ENCODE measurements at regions not wholly inside any gene's neighbourhood (a gene's known extent, or its start where the extent isn't known, plus 50 kb on each side); places are given as distances from the start of the nearest gene placed in this dataset.

DNA sequence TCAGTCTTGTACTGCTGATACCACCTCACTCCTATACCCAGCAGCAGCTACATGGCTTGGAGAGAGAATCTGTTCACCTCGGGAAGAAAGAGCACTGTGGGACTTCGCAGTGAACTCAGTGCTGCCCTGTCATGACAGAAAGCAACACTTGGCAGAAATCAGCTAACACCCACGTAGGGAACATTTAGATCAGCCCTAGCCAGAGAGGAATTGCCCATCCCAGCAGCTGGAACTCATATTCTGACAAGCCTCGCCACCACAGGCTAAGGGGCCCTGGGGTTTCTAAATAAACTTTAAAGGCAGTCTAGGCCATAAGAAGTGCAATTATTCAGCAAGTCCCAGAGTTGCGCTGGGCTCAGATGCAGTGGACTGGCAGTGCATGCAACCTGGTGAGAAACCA is 1266.8 kb downstream of the GRIK2 start:
- intact Hi-C loops (cut with micrococcal nuclease), result no loop called here
- POLR2A ChIA-PET (ENCODE audit: unreplicated experiment), result no interaction called here
- H3K4me3 ChIP-seq (ENCODE audit: low read length), result no peak overlapping the region
- H3K27ac ChIP-seq (ENCODE audit: low read length), result no peak overlapping the region
- no peaks in the 10 kb centered on the region for H3K36me3 ChIP-seq (ENCODE audit: low read depth, low read length)
- no peak overlapping the region for H3K4me2 ChIP-seq (ENCODE audit: low read length)
- H3K27me3 ChIP-seq (ENCODE audit: low read length), result no peaks in the 10 kb centered on the region
- H4K20me1 ChIP-seq (ENCODE audit: low read length), result no peaks in the 10 kb centered on the region
- DNase-seq, result no peak
- H3K9me2 ChIP-seq (replicated peaks; ENCODE audit: low read length), result no peaks in the 10 kb centered on the region
- H3K79me2 ChIP-seq (ENCODE audit: low read length), result no peaks in the 10 kb centered on the region
- no peak overlapping the region for H3K9ac ChIP-seq (ENCODE audit: low read length)
- H2AFZ ChIP-seq (ENCODE audit: low read length), result no peak overlapping the region
- no TSS peak for BruUV-seq (replicated peaks)
- ATAC-seq, result no peak
- peaks cover 10% of the 10 kb centered on the region for H3K4me1 ChIP-seq (ENCODE audit: insufficient read depth, low read length)
- no peaks in the 10 kb centered on the region for H3K9me3 ChIP-seq (ENCODE audit: low read length)
- no peaks in the 10 kb centered on the region for H3F3A ChIP-seq (ENCODE audit: low read length, unreplicated experiment)
- TF ChIP-seq EZH2phosphoT487 (IDR thresholded peaks at IDR 0.05; ENCODE audit: borderline replicate concordance, low read length) (no peak), EZH2 (IDR thresholded peaks at IDR 0.05; ENCODE audit: low read length, unreplicated experiment) (no peak)
- TF ChIP-seq, protein P1, sequence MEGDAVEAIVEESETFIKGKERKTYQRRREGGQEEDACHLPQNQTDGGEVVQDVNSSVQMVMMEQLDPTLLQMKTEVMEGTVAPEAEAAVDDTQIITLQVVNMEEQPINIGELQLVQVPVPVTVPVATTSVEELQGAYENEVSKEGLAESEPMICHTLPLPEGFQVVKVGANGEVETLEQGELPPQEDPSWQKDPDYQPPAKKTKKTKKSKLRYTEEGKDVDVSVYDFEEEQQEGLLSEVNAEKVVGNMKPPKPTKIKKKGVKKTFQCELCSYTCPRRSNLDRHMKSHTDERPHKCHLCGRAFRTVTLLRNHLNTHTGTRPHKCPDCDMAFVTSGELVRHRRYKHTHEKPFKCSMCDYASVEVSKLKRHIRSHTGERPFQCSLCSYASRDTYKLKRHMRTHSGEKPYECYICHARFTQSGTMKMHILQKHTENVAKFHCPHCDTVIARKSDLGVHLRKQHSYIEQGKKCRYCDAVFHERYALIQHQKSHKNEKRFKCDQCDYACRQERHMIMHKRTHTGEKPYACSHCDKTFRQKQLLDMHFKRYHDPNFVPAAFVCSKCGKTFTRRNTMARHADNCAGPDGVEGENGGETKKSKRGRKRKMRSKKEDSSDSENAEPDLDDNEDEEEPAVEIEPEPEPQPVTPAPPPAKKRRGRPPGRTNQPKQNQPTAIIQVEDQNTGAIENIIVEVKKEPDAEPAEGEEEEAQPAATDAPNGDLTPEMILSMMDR (conservative IDR thresholded peaks at IDR 0.05; ENCODE audit: low read depth, low read length), result no peak
- CTCF ChIA-PET, result no interaction called here

- no peaks in the 10 kb centered on the region for H3K9me2 ChIP-seq (replicated peaks; ENCODE audit: low read length)
- TF ChIP-seq EZH2phosphoT487 (IDR thresholded peaks at IDR 0.05; ENCODE audit: borderline replicate concordance, low read length) (no peak), EZH2 (IDR thresholded peaks at IDR 0.05; ENCODE audit: low read length, unreplicated experiment) (no peak)
- TF ChIP-seq, protein P1 (conservative IDR thresholded peaks at IDR 0.05; ENCODE audit: low read depth, low read length), result no peak
- H3F3A ChIP-seq (ENCODE audit: low read length, unreplicated experiment), result no peaks in the 10 kb centered on the region
- H3K4me2 ChIP-seq (ENCODE audit: low read length), result peak overlapping the region; percentile 37
- H2AFZ ChIP-seq (ENCODE audit: low read length), result no peak overlapping the region
- intact Hi-C loops (cut with micrococcal nuclease), result no loop called here
- H3K9ac ChIP-seq (ENCODE audit: low read length), result no peak overlapping the region
- CTCF ChIA-PET, result no interaction called here
- no peaks in the 10 kb centered on the region for H3K27me3 ChIP-seq (ENCODE audit: low read length)
- no peak overlapping the region for H3K27ac ChIP-seq (ENCODE audit: low read length)
- DNase-seq (peak; percentile 51), ATAC-seq (peak; percentile 70; the same call in 1 of the 2 replicates)
- BruUV-seq (replicated peaks), result no TSS peak
- H3K9me3 ChIP-seq (ENCODE audit: low read length), result no peaks in the 10 kb centered on the region
- H3K79me2 ChIP-seq (ENCODE audit: low read length), result no peaks in the 10 kb centered on the region
- H3K36me3 ChIP-seq (ENCODE audit: low read depth, low read length), result no peaks in the 10 kb centered on the region
- peaks cover 12% of the 10 kb centered on the region for H3K4me1 ChIP-seq (ENCODE audit: insufficient read depth, low read length)
- POLR2A ChIA-PET (ENCODE audit: unreplicated experiment), result no interaction called here
- no peaks in the 10 kb centered on the region for H4K20me1 ChIP-seq (ENCODE audit: low read length)
- no peak overlapping the region for H3K4me3 ChIP-seq (ENCODE audit: low read length)
These were observed 1262.3 kb downstream of the GRIK2 start for GRCh38 chr6:102655823-102656222.

DNA sequence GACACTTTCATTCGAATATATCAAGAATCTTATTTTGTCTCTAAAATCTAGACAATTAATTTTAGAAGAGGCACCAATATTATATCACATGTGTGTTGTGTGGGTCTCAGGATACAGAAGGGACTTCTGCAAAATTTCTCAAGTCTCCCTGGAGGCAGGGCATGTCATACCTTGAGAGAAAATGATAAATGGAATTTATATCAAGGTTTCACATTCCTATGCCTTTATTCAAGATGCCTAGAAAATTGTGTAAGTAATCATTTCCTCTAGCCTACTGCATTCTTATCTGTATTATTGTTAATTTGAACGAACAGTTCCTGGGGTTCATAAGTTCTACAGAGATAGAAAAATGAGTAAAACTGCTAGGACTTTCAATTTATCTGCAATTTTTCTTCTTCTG is 1247.9 kb downstream of the GRIK2 start:
- no TSS peak for BruUV-seq (replicated peaks)
- H3K9ac ChIP-seq (ENCODE audit: low read length), result no peak overlapping the region
- no peaks in the 10 kb centered on the region for H3K79me2 ChIP-seq (ENCODE audit: low read length)
- H3K4me1 ChIP-seq (ENCODE audit: insufficient read depth, low read length), result no peaks in the 10 kb centered on the region
- no peaks in the 10 kb centered on the region for H4K20me1 ChIP-seq (ENCODE audit: low read length)
- intact Hi-C loops (cut with micrococcal nuclease), result no loop called here
- H3K9me2 ChIP-seq (replicated peaks; ENCODE audit: low read length), result no peaks in the 10 kb centered on the region
- H3K4me3 ChIP-seq (ENCODE audit: low read length), result no peak overlapping the region
- H3K36me3 ChIP-seq (ENCODE audit: low read depth, low read length), result no peaks in the 10 kb centered on the region
- TF ChIP-seq EZH2phosphoT487 (IDR thresholded peaks at IDR 0.05; ENCODE audit: borderline replicate concordance, low read length) (no peak), EZH2 (IDR thresholded peaks at IDR 0.05; ENCODE audit: low read length, unreplicated experiment) (no peak)
- TF ChIP-seq, protein P1 (conservative IDR thresholded peaks at IDR 0.05; ENCODE audit: low read depth, low read length), result no peak
- ChIA-PET CTCF (no interaction called here), POLR2A (ENCODE audit: unreplicated experiment) (no interaction called here)
- H3F3A ChIP-seq (ENCODE audit: low read length, unreplicated experiment), result no peaks in the 10 kb centered on the region
- no peak for ATAC-seq
- no peaks in the 10 kb centered on the region for H3K27me3 ChIP-seq (ENCODE audit: low read length)
- no peak overlapping the region for H2AFZ ChIP-seq (ENCODE audit: low read length)
- H3K4me2 ChIP-seq (ENCODE audit: low read length), result no peak overlapping the region
- H3K27ac ChIP-seq (ENCODE audit: low read length), result no peak overlapping the region
- no peaks in the 10 kb centered on the region for H3K9me3 ChIP-seq (ENCODE audit: low read length)
- DNase-seq, result no peak

Measured in PC-3 (cell line).